ENCODE measurements at regions not wholly inside any gene's neighbourhood (a gene's known extent, or its start where the extent isn't known, plus 50 kb on each side); places are given as distances from the start of the nearest gene placed in this dataset.

GRCh38 chr10:62459500-62459899, 85.3 kb downstream of the ZNF365 start:
- no peak overlapping the region for H3K4me3 ChIP-seq (replicated peaks; ENCODE audit: low read depth, low read length)
- no peak for DNase-seq (ENCODE audit: extremely low read depth, low read depth)
- TF ChIP-seq CTCF (IDR thresholded peaks at IDR 0.05; ENCODE audit: low read depth, low read length, missing control alignments), result no peak

- no peak for DNase-seq (ENCODE audit: extremely low read depth, low read depth)
- no peak for TF ChIP-seq CTCF (IDR thresholded peaks at IDR 0.05; ENCODE audit: low read depth, low read length, missing control alignments)
- H3K4me3 ChIP-seq (replicated peaks; ENCODE audit: low read depth, low read length), result no peak overlapping the region
Measured at GRCh38 chr10:62460393-62460792, 86.2 kb downstream of the ZNF365 start.

- no peak for TF ChIP-seq CTCF (IDR thresholded peaks at IDR 0.05; ENCODE audit: low read depth, low read length, missing control alignments)
- no peak for DNase-seq (ENCODE audit: extremely low read depth, low read depth)
- no peak overlapping the region for H3K4me3 ChIP-seq (replicated peaks; ENCODE audit: low read depth, low read length)
Measured at GRCh38 chr10:62461120-62461519, 87.0 kb downstream of the ZNF365 start.

- H3K4me3 ChIP-seq (replicated peaks; ENCODE audit: low read depth, low read length), result no peak overlapping the region
- no peak for TF ChIP-seq CTCF (IDR thresholded peaks at IDR 0.05; ENCODE audit: low read depth, low read length, missing control alignments)
- DNase-seq (ENCODE audit: extremely low read depth, low read depth), result no peak
Measured at GRCh38 chr10:62462461-62462860, 88.3 kb downstream of the ZNF365 start.

GRCh38 chr10:62463364-62463763, 89.2 kb downstream of the ZNF365 start:
- H3K4me3 ChIP-seq (replicated peaks; ENCODE audit: low read depth, low read length), result no peak overlapping the region
- no peak for DNase-seq (ENCODE audit: extremely low read depth, low read depth)
- no peak for TF ChIP-seq CTCF (IDR thresholded peaks at IDR 0.05; ENCODE audit: low read depth, low read length, missing control alignments)

GRCh38 chr10:62464308-62464707, 90.1 kb downstream of the ZNF365 start:
- no peak for DNase-seq (ENCODE audit: extremely low read depth, low read depth)
- no peak overlapping the region for H3K4me3 ChIP-seq (replicated peaks; ENCODE audit: low read depth, low read length)
- no peak for TF ChIP-seq CTCF (IDR thresholded peaks at IDR 0.05; ENCODE audit: low read depth, low read length, missing control alignments)

GRCh38 chr10:62466590-62466989, 92.4 kb downstream of the ZNF365 start:
- no peak for DNase-seq (ENCODE audit: extremely low read depth, low read depth)
- no peak for TF ChIP-seq CTCF (IDR thresholded peaks at IDR 0.05; ENCODE audit: low read depth, low read length, missing control alignments)
- no peak overlapping the region for H3K4me3 ChIP-seq (replicated peaks; ENCODE audit: low read depth, low read length)

All from HFF-Myc (cell line).